Umbilical cord (tissue), 1 donor: ENCODE measurements at regions not wholly inside any gene's neighbourhood (a gene's known extent, or its start where the extent isn't known, plus 50 kb on each side); places are given as distances from the start of the nearest gene placed in this dataset.
"Not testable (repeated sequence)": the region's sequence is repeated elsewhere in the genome, so short reads cannot be mapped to it uniquely, and the experiment has no call there.

Experiments
- DNase-seq: peaks from one replicate; pipeline ENCODE4 v3.0.0-alpha.2; 2015; ENCODE audit warnings: low spot score

- DNase-seq: not testable (repeated sequence)
Measured at GRCh38 chrX:39277685-39278390, 476.6 kb downstream of the MID1IP1 start.

DNA sequence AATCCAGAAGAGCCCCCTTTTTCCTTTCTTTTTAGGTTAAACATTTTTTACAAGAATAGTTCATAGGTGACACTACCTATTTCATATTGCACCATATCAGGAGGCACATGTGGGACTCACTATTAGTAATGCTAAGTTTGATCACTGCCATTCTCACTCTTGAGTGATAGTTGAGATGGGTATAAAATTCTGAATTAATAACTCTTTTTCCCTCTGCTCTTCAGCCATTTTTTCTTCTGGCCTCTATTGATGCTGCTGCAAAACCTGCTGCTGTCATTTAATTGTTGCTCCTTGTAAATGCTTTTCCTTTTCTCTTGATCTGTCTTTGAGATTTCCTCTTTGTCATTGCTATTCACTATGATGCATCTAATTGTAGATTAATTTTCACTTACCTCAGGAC is 482.0 kb downstream of the MID1IP1 start:
- no peak for DNase-seq

DNA sequence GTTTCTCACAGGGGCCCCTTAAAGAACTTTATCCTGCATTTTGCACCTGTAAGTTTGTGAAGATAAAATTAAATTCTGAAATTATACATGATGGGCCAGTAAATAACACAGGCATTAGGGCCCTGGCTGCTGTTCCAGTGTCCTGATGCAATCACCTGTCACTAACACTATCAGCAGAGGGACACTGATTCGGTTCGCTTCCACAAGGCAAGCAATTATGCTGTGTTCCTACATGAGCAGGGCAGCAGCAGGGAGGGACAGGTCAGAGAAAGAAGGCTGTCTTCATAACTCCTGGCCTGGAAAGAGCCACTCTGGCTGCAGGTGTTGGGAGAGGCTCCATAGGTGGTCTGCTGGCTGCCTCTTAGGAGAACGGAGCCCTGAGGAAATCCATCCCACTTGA is 487.3 kb downstream of the MID1IP1 start:
- DNase-seq: no peak

GRCh38 chrX:39289827-39290226 is 488.6 kb downstream of the MID1IP1 start:
- no peak for DNase-seq

GRCh38 chrX:39293203-39293602 is 491.9 kb downstream of the MID1IP1 start:
- no peak for DNase-seq

DNA sequence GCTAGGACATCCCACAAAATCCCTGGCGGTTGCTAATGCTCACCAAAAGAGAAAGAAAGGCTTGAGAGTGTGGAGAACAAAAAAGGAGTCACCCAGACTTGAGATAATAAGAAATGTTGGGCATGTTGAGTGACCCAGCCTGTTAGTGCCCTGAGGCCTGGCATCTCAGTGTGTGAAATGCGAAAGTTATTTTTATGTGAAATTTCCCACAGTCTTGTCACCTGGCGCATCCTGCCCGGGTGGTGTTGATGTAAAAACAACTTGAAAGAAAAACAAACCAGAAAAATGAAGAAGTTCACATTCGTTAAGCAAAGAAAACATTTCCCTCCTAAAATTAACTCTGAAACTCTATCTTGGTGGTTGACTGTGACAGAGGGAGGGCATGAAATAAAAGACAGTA is 495.2 kb downstream of the MID1IP1 start:
- no peak for DNase-seq

- DNase-seq: no peak
Measured at GRCh38 chrX:39298821-39299220, 497.6 kb downstream of the MID1IP1 start.

- no peak for DNase-seq
Measured at GRCh38 chrX:39299615-39300014, 498.4 kb downstream of the MID1IP1 start.

- DNase-seq: no peak
Measured at GRCh38 chrX:39301036-39301435, 499.8 kb downstream of the MID1IP1 start.

DNA sequence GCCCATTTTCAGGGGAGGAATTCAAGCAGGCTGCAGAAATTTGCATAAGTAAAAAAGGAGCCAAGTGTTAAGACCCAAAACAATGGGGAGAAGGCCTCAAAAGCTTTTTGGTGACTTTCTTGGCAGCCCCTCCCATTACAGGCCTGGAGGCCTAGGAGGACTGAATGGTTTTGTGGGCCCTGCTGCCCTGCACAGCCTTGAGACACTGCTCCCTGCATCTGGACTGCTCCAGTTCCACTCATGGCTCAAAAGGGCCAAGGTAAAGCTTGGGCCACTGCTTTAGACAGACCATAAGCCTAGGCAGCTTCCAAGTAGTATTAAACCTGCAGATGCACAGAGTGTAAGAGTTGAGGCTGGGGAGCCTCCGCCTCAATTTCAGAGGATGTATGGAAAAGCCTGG is 501.6 kb downstream of the MID1IP1 start:
- no peak for DNase-seq

- DNase-seq: no peak
Measured at GRCh38 chrX:39304746-39305145, 503.5 kb downstream of the MID1IP1 start.

DNA sequence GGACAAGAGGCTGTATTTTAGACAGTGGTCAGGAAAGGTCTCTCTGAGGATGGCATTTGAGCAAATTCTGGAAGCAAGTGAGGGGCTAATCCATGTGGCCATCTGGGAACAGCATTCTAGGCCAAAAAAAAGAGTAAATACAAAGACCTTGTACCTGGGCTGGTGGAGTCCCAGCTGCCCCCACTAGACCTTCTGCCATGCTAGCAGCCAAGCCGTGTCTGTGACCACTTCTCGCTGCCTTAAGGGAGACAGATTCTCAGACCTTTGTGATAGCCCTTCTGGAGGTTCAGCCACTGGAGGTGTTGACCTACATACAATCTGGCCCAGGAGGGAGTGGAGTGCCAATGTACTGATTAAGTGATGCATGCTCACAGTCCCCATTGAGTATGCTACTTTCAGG is 506.2 kb downstream of the MID1IP1 start:
- DNase-seq: no peak

- peak; percentile 14 for DNase-seq
Measured at GRCh38 chrX:39308126-39308525, 506.9 kb downstream of the MID1IP1 start.

DNA sequence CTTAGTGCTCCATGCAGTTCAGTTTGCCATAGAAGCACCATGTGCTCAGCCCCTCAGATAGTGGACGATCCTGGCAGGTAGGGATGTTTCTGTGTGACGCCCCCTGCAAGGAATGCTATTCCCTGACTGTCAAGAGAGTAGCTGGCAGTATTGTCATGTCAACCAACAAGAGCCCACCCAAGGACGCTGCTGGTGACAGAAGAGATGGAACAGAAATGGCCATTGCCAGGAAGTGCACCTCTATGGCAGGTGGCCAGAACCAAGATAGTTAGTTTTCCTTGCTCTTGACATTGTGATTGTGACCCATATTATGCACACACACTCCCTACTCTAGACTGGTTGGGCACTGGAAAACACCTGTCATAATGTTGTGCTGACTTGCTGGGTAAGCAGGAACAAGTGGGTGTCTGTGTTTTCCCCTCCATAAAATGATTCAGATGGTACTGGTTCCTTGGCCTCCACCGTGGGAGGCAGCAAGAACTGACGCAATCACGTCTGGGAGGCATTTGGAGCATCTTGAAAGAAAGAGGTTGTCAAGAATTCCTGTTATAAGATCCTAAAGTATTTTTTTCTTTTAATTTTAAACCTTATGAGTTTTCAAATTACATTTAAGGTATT is 507.9 kb downstream of the MID1IP1 start:
- peak; percentile 56 for DNase-seq

DNA sequence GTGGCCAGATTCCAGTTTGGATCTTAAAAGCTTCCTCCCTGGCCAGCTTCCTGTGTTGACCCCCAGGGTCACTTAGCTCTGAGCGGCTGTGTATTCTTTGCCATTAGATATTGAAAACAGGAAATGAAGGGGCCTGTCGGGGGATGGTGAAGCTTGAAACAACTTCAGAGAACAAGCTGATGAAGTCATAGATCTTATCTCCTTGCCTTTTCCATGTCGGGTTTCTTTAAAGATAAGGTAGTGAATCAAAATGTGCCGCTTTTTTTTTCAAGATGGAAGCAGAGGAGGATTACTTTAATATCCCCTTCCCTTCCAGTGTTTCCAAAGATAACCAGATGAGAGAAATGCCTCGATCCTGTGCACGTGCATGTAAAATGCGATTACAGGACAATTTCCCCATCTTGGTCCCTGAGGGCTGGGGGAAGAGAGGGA is 508.5 kb downstream of the MID1IP1 start:
- peak; percentile 82 for DNase-seq

DNA sequence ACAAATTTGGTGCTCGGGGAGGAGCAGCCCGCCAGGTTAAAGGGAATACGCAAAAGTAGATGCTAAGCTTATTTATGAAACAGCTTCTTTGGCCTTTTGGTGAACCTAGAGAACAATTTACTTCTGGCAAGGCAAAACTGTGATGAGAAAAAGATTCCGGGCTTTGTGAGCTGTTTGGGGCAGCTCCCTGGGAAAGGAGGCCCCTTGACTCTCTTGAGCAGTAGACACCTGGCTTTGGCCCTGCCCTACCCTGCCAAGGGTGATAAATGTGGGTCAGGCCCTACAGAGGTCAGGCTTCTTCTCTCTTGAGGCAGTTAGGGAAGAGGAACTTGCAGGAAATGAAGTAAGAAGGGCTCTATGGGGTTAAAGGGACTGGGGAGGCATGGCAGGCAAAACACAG is 509.6 kb downstream of the MID1IP1 start:
- DNase-seq: no peak

DNA sequence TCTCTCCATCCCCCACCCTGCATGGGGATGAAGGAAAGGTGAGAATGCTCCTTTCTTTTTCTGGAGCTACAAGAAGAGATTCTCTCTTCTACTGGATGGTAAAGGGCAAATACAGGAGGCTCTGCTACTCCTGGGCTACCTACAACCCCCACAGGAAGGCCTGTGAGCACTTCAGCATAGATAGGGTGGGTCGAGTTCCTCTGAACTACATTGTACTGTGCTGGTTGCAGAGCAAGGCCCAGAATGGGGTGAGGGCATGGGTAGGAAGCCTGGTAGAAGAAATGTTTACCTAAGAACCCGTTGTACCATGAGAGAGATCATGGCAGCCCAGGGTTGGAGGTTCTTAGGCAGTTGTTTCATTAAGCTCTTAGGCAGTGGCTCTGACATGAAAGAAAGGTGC is 510.4 kb downstream of the MID1IP1 start:
- DNase-seq: no peak

- no peak for DNase-seq
Measured at GRCh38 chrX:39313146-39313545, 511.9 kb downstream of the MID1IP1 start.

- peak; percentile 87 for DNase-seq
Measured at GRCh38 chrX:39318506-39319343, 517.5 kb downstream of the MID1IP1 start.

GRCh38 chrX:39320165-39320564 is 518.9 kb downstream of the MID1IP1 start:
- no peak for DNase-seq

- no peak for DNase-seq
Measured at GRCh38 chrX:39322496-39322895, 521.2 kb downstream of the MID1IP1 start.

- DNase-seq: no peak
Measured at GRCh38 chrX:39324233-39324930, 523.1 kb downstream of the MID1IP1 start.
